Activated CD4-positive, CD25-positive, alpha-beta regulatory T cell treated with anti-CD3 and anti-CD28 coated beads, Interleukin-2, amount 50 U/mL, for 24 hours (primary cell): ENCODE measurements at regions not wholly inside any gene's neighbourhood (a gene's known extent, or its start where the extent isn't known, plus 50 kb on each side); places are given as distances from the start of the nearest gene placed in this dataset.
A peak's percentile ranks its signal among the peaks of the same experiment; 100 is the strongest.

Experiments
- ATAC-seq, 2 donors: fragments of 150-1000 bp; cut with Tn5 transposase; one replicate each; pipeline ENCODE4 v1.10.0; 2021; ENCODE audit warnings: mild to moderate bottlenecking in 1 of 2, moderate library complexity in 1 of 2

DNA sequence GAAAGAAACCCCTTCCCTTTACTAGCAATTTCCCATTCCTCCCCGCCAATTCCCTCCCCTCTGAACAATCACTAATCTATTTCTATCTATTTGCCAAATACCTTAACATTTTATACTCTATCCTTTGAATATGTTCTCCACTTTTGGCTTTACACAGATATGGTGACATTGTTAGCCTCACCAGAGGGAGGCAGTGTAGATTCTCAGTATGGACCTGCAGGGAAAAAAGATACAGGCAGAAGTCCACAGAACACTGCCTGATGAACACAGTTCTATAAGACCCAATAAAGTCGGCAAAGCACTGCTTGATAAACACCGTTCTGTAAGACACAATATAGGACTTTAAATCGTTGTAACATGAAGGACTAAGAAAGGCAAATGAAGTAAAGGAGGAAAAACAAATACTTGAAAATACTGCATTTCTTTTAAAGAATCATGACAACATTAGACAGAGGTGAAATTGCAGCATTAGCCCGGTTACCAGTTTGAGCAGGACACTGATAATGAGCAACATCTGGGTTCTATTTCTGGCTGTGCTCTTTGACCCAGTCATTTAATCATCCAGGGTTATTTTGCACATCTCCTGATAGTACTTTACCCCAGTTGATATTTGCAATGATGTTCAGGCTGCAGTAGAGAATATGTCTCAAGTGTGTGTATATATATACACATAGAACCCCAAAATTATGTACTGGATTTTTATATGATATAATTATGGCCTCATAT is 296.8 kb downstream of the UTRN start:
- no peak for ATAC-seq

DNA sequence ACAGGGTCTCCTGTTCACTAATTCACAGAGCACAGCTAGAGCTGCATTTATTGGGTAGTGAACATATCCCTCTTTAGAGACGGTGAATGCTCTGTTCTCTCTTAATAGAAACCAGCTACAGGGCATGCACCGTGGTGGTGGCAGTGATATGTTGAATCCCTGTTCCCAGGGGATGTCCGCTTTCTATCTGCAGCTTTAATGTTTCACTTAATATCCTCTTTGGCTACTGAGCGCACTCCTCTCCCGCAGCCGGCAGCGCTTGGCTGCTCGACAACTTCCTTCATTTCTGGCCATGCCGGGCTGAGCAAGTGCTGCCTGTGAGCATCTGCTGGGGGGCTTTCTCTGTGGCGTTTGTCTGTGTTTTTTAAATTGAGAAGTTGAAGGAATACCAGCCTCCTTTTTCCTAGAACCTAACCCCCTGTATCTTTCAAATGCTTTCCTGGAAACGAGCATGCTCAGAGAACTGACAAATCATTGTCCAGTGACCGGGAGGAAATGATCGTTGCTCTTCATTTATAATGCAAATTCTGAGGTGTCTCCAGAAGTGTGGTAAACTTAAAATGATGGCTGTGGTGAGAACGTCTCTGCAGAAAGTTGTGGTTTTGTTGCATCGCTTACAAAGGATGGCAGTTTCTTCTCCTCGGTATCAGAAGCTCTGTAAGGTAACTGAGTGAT is 297.9 kb downstream of the UTRN start:
- peak; percentile 88 to 90 for ATAC-seq

DNA sequence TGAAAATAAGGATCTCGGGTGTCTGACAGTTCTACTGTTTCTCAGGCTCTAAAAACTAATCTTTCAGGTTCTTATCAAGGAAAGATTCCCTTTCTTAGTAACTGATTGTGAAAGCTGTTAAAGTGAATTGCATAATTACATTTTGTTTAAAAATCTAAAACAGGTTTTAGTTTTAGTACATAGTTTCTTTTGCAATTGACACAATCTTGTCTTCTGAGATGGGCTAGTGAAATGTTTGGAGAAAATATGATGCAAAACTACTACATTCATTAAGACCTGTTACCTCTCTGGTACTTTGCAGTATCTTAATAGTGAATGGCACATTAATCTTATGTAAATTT is 298.4 kb downstream of the UTRN start:
- ATAC-seq: no peak

DNA sequence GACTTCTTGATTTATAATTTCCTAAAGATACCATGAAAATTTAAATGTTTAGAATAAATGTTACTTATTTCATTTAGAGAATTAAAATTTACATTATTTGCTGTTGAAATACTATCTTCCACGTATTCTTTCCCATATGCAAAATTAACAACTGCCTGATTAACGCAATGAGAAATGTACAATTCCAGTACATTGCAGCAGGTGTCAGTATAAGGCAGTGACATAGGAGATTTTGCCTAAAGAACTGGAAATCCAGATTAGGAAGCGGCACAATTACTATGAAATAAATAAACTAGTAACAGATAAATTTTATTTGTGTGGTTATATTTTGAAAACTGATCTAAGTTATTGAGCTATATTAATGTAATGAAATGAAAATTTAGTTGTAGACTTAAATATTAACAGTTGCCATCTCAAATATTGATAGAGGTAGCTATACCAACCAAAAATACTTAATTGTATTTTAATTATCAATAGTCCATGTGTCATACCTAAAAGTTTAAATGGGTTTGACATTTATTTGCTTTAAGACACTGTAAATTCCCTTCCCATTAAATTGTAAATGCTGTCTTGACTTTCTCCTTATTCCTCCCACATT is 300.2 kb downstream of the UTRN start:
- no peak for ATAC-seq

DNA sequence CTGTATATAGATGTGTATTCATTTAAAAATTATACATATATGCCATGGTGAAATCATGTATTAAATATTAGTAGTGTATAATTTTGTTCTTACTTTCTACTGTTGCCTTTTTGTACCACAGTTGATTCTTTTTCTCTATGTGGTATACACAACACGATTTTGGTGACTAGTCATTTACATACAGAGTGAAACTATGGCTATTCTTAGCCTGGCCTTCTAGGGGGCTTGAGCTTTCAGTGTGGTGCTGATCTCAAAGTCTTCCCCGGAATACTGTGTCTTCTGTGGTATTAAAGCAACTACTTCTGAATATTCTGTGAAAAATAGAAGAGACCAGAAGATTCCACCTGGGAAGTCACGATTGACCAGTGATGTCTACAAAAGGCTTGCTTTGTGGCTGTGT is 301.9 kb downstream of the UTRN start:
- no peak for ATAC-seq

DNA sequence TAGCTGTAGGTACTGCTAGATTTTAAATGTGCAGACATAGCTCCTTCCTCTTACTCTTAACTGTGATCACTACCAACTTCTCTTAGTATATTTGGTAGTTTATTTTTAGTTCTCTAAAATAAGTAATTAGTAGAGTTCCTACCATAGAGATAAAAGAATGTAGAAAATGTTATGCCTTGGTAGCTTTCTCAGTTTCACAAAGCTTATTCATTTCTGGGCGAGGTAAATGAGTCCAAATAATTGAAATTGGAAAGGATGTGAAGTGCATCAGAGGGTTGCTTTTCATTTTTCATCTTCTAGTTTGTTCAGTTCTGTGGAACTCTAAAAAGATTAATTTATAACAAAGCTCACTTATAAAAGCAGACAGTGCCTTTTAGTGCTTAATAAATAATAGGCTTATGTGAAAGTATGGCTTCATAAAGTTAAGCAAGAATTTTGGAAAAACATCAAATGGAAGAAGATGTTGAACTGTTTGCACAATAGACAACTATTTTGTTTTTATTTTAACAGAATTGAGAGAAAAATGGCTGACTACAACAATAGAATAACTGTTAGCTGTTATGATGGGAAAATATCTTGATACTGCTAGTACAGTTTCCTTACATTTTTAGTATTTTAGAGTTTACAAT is 303.7 kb downstream of the UTRN start:
- ATAC-seq: peak in 1 of 2 donors; percentile 58

- ATAC-seq: no peak
These were observed 305.4 kb downstream of the UTRN start for GRCh38 chr6:144590532-144590931.

DNA sequence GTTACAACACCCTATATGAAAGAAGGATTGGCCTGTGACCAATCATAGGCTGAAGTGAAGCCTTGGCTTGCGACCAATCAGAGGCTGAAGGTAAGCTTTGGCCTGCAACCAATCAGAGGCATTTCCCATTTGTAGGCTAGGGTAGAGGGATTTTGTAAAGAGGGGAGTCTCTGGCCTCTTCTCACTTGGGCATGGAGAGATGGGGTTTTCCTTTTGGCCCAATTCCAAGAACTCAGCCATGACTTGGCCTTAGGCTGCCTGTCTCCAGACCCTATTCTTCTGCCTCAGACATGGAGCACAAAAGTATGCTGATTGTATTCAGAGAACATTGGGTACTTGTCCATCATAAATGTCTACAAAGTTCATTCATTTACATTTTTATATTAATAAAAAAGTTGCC is 308.3 kb downstream of the UTRN start:
- ATAC-seq: no peak

DNA sequence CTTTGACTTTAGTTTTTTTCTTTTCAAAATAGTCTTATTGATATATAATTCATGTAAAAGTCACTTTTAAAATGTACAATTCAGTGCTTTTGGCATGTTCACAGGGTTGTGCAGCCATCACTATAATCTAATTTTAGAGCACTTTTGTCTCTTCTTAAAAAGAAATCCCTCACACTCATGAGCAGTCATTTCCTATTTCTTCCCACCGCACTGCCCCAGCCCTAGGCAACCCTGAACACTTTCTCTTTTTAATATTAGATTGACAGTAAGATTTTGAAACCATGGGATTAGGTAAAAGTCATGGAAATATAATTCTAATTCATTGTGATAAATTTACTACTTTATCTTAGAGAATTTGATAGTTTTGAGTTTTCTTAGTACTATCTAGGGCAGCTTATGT is 309.4 kb downstream of the UTRN start:
- ATAC-seq: no peak

DNA sequence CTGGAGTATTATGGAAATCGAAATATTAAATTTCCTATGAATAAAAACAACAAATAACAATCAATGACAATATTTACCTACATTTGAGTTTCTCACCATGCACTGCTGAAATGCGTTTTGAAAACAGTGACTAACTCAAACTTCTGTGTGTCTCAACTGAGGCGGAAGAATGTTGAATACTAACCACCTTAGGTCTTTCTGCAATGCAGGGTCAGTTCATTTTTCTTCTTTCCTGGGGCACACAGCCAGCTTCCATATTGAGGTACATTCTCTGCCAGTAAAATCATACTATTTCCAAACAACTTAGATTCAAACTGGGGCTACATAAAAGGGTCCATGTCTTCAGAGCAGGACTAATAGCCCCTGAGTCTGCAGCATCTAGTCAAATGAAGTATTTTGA is 310.1 kb downstream of the UTRN start:
- no peak for ATAC-seq

GRCh38 chr6:144597511-144597910 is 312.4 kb downstream of the UTRN start:
- ATAC-seq: peak; percentile 88 to 92

- no peak for ATAC-seq
These were observed 314.5 kb downstream of the UTRN start for GRCh38 chr6:144599615-144600014.

- no peak for ATAC-seq
These were observed 316.1 kb downstream of the UTRN start for GRCh38 chr6:144601221-144601620.

DNA sequence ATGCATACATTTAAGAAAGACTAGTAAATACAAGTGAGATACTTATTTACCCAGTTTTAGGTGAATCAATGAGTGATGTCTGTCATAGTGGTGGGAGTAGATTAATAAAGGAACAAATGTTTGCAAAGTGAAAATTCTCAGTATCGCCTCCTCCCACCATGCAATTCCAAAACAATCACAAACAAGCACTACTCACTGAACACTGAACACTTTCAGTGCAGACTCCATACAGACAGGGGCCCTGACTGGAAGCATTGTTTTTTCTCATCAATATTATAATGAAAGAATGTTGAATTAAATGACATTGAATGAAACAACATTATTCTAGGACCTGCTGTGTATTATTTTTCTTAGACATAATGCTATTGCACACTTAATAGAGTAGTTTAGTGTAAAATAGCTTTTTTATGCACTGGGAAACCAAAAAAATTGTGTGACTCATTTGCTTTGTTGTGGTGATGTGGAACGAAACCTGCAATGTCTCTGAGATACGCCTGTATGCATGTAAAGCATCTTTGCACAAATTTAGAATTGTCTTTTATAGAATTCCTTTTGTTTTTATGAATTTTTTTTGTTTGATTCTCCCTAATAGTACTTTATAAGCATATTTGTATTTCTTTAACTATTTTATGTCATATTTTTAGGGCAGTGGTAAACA is 317.5 kb downstream of the UTRN start:
- peak; percentile 65 to 72 for ATAC-seq

DNA sequence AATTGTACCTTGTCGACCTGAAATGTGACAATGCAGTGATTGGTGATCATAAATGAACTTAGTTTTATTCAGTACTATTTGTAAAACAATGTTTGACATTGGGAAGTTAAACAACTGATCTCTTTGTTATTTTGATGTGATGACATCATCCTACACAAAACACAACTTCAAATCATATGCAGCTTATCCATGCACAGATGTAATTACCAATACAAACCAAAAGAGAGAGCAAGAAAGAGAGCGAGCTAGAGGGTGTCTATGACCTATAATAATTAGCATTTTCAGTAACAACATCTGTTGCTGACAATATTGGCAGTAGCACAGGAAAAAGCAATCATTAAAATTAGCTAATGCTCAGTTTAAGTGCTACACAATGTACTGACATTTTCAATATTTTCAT is 320.9 kb downstream of the UTRN start:
- ATAC-seq: no peak

- no peak for ATAC-seq
These were observed 323.0 kb downstream of the UTRN start for GRCh38 chr6:144607998-144608735.

DNA sequence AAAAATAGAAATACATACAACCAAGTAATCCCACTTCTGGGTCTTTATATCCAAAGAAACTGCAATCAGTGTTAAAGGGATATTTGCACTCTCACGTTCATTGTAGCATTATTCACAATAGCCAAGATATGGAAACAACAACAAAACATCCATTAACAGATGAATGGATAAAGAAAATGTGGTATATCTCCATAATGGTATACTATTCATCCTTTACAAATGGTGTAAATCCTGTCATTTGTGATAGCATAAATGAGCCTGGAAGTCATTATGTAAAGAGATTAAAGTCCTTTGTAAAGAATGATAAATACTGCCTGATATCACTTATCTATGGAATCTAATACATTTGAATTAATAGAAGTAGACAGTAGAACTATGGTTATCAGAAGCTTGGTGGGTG is 327.7 kb downstream of the UTRN start:
- ATAC-seq: no peak

GRCh38 chr6:144613859-144614258 is 328.7 kb downstream of the UTRN start:
- ATAC-seq: peak; percentile 53 to 64

GRCh38 chr6:144615870-144616269 is 330.7 kb downstream of the UTRN start:
- no peak for ATAC-seq

DNA sequence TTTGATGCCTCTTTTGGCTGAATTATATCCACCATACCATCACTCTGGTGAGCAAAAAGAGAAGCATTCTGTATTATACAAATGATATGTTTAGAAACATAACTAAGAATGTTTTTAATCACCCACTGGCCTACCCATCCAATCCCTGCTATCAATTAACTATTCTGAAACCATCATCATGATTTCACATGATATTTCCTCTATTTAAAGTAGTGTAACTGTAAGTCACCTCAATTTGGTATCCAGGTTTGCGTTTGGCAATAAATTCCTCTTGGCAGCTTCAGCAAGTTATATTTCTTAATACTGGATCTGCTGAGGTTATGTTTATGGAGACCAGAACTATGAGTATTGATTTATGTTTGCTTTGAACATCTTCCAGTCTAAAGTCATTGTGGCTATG is 332.1 kb downstream of the UTRN start:
- no peak for ATAC-seq

GRCh38 chr6:144617708-144618107 is 332.6 kb downstream of the UTRN start:
- no peak for ATAC-seq

DNA sequence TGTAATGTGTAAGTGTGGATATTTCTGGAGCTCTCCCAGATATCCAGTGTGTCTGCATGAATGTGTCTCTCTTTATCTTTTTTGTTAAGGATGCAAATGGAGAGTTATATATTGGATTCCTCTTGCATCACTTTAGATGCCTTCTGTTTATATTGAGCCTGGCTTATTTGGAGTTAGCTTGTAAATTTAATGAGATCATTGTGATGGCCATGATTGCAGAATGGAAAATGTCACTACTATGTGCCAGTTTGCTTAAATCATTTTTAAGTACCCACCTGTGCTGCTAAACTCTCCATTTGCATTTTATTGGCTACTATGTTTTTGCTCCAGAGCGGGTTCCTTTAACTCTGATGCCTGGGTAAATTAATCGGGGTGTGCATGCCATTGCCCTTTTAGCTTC is 334.8 kb downstream of the UTRN start:
- no peak for ATAC-seq

- no peak for ATAC-seq
These were observed 336.2 kb downstream of the UTRN start for GRCh38 chr6:144621332-144621731.
